Natural killer cell treated with Interleukin-12 subunit alpha and Interleukin-12 subunit beta and Interleukin-15 and Interleukin-18, amount 100 ng/mL, for 72 hours (primary cell): ENCODE measurements at regions not wholly inside any gene's neighbourhood (a gene's known extent, or its start where the extent isn't known, plus 50 kb on each side); places are given as distances from the start of the nearest gene placed in this dataset.
"Not testable (repeated sequence)": the region's sequence is repeated elsewhere in the genome, so short reads cannot be mapped to it uniquely, and the experiment has no call there.

Experiments
- ATAC-seq, 2 donors: fragments of 150-1000 bp; cut with Tn5 transposase in 1 of 2; sonication (Bioruptor Pico), chemical (Tn5 transposase) in 1 of 2; 2 replicates each; pipeline ENCODE4 v1.10.0; 2021
- DNase-seq: peaks from one replicate; pipeline ENCODE4 v3.0.0; 2022; ENCODE audit warnings: low spot score
- H3K27ac Mint-ChIP-seq, 2 donors: 1 replicate in 1 of 2; 2 replicates in 1 of 2; pipeline ENCODE4 v1.8.0; 2022; ENCODE audit warnings: mixed read lengths in 2 of 2, mild to moderate bottlenecking in 1 of 2, moderate library complexity in 1 of 2
- H3K27me3 Mint-ChIP-seq, 2 donors: 1 replicate in 1 of 2; 2 replicates in 1 of 2; pipeline ENCODE4 v1.8.0; 2022; ENCODE audit warnings: mixed read lengths in 2 of 2
- H3K36me3 Mint-ChIP-seq: one replicate; pipeline ENCODE4 v1.8.0; 2022; ENCODE audit warnings: mixed read lengths
- H3K4me1 Mint-ChIP-seq, 2 donors: 1 replicate in 1 of 2; 2 replicates in 1 of 2; pipeline ENCODE4 v1.8.0; 2022; ENCODE audit warnings: low read depth in 2 of 2, mixed read lengths in 2 of 2, mild to moderate bottlenecking in 1 of 2
- H3K4me3 Mint-ChIP-seq: one replicate; pipeline ENCODE4 v1.8.0; 2022; ENCODE audit warnings: mixed read lengths
- H3K9me3 Mint-ChIP-seq: 2 replicates; pipeline ENCODE4 v1.8.0; 2022; ENCODE audit warnings: mixed read lengths

- Mint-ChIP-seq H3K27me3 (no peaks in the 10 kb centered on the region), H3K9me3 (no peaks in the 10 kb centered on the region), H3K36me3 (no peaks in the 10 kb centered on the region), H3K4me1 (no peaks in the 10 kb centered on the region), H3K4me3 (no peak overlapping the region), H3K27ac (no peak overlapping the region)
- ATAC-seq (no peak), DNase-seq (no peak)
Measured at GRCh38 chr2:62406573-62407043, 99.4 kb downstream of the TMEM17 start.

- DNase-seq: no peak
Measured at GRCh38 chr2:62404913-62405312, 101.1 kb downstream of the TMEM17 start.

GRCh38 chr2:62402156-62402555 is 103.8 kb downstream of the TMEM17 start:
- Mint-ChIP-seq H3K27me3 (no peaks in the 10 kb centered on the region), H3K9me3 (no peaks in the 10 kb centered on the region), H3K27ac (no peak overlapping the region), H3K4me3 (no peak overlapping the region), H3K36me3 (no peaks in the 10 kb centered on the region), H3K4me1 (peaks cover 0 to 2% of the 10 kb centered on the region in 2 donors)
- ATAC-seq (no peak), DNase-seq (no peak)

More at GRCh38 chr2:62404913-62405312, 101.1 kb downstream of the TMEM17 start:
- no peaks in the 10 kb centered on the region for H3K36me3 Mint-ChIP-seq
- no peaks in the 10 kb centered on the region for H3K4me1 Mint-ChIP-seq
- ATAC-seq: no peak
- no peak overlapping the region for H3K4me3 Mint-ChIP-seq
- no peaks in the 10 kb centered on the region for H3K27me3 Mint-ChIP-seq
- H3K9me3 Mint-ChIP-seq: no peaks in the 10 kb centered on the region
- no peak overlapping the region for H3K27ac Mint-ChIP-seq

- no peak for ATAC-seq
- no peaks in the 10 kb centered on the region for H3K36me3 Mint-ChIP-seq
- peaks cover 0 to 7% of the 10 kb centered on the region in 2 donors for H3K27me3 Mint-ChIP-seq
- no peak overlapping the region for H3K27ac Mint-ChIP-seq
- no peaks in the 10 kb centered on the region for H3K9me3 Mint-ChIP-seq
- H3K4me3 Mint-ChIP-seq: no peak overlapping the region
- peaks cover 0 to 2% of the 10 kb centered on the region in 2 donors for H3K4me1 Mint-ChIP-seq
- DNase-seq: no peak
Measured at GRCh38 chr2:62398356-62398755, 107.6 kb downstream of the TMEM17 start.

GRCh38 chr2:62396880-62397279 is 109.1 kb downstream of the TMEM17 start:
- Mint-ChIP-seq H3K4me3 (no peak overlapping the region), H3K9me3 (no peaks in the 10 kb centered on the region), H3K36me3 (no peaks in the 10 kb centered on the region), H3K27me3 (peaks cover 0 to 7% of the 10 kb centered on the region in 2 donors), H3K4me1 (peaks cover 0 to 2% of the 10 kb centered on the region in 2 donors), H3K27ac (no peak overlapping the region)
- DNase-seq: no peak
- no peak for ATAC-seq

GRCh38 chr2:62393293-62393692 is 112.7 kb downstream of the TMEM17 start:
- no peaks in the 10 kb centered on the region for H3K9me3 Mint-ChIP-seq
- no peak for DNase-seq
- no peak overlapping the region for H3K4me3 Mint-ChIP-seq
- ATAC-seq: no peak
- no peaks in the 10 kb centered on the region for H3K4me1 Mint-ChIP-seq
- H3K27me3 Mint-ChIP-seq: peaks cover 0 to 7% of the 10 kb centered on the region in 2 donors
- no peak overlapping the region for H3K27ac Mint-ChIP-seq
- no peaks in the 10 kb centered on the region for H3K36me3 Mint-ChIP-seq

- Mint-ChIP-seq H3K9me3 (no peaks in the 10 kb centered on the region), H3K4me1 (no peaks in the 10 kb centered on the region), H3K27ac (no peak overlapping the region), H3K36me3 (no peaks in the 10 kb centered on the region), H3K27me3 (peaks cover 0 to 7% of the 10 kb centered on the region in 2 donors), H3K4me3 (no peak overlapping the region)
- no peak for DNase-seq
- no peak for ATAC-seq
Measured at GRCh38 chr2:62391696-62392095, 114.3 kb downstream of the TMEM17 start.

- ATAC-seq, H3K27me3 Mint-ChIP-seq, H3K4me3 Mint-ChIP-seq, H3K9me3 Mint-ChIP-seq, H3K4me1 Mint-ChIP-seq, H3K36me3 Mint-ChIP-seq, H3K27ac Mint-ChIP-seq, DNase-seq: not testable (repeated sequence)
Measured at GRCh38 chr2:62386378-62386777, 119.6 kb downstream of the TMEM17 start.

- no peak for DNase-seq
- no peaks in the 10 kb centered on the region for H3K36me3 Mint-ChIP-seq
- peaks cover 3% of the 10 kb centered on the region for H3K9me3 Mint-ChIP-seq
- H3K27ac Mint-ChIP-seq: no peak overlapping the region
- peaks cover 0 to 4% of the 10 kb centered on the region in 2 donors for H3K4me1 Mint-ChIP-seq
- ATAC-seq: peak; percentile 24 to 64
- H3K27me3 Mint-ChIP-seq: peaks cover 0 to 3% of the 10 kb centered on the region in 2 donors
- no peak overlapping the region for H3K4me3 Mint-ChIP-seq
Measured at GRCh38 chr2:62383846-62384245, 122.1 kb downstream of the TMEM17 start.

- ATAC-seq: no peak
- peaks cover 3% of the 10 kb centered on the region for H3K9me3 Mint-ChIP-seq
Measured at GRCh38 chr2:62382757-62383156, 123.2 kb downstream of the TMEM17 start.

GRCh38 chr2:62382122-62382521 is 123.9 kb downstream of the TMEM17 start:
- H3K9me3 Mint-ChIP-seq: peaks cover 3% of the 10 kb centered on the region
- no peak overlapping the region for H3K27ac Mint-ChIP-seq
- H3K27me3 Mint-ChIP-seq: peaks cover 0 to 3% of the 10 kb centered on the region in 2 donors
- peaks cover 0 to 4% of the 10 kb centered on the region in 2 donors for H3K4me1 Mint-ChIP-seq
- no peak overlapping the region for H3K4me3 Mint-ChIP-seq
- no peaks in the 10 kb centered on the region for H3K36me3 Mint-ChIP-seq
- ATAC-seq (no peak), DNase-seq (no peak)

More at GRCh38 chr2:62382757-62383156, 123.2 kb downstream of the TMEM17 start:
- H3K27me3 Mint-ChIP-seq: peaks cover 0 to 3% of the 10 kb centered on the region in 2 donors
- H3K36me3 Mint-ChIP-seq: no peaks in the 10 kb centered on the region
- DNase-seq: no peak
- H3K4me1 Mint-ChIP-seq: peaks cover 0 to 4% of the 10 kb centered on the region in 2 donors
- no peak overlapping the region for H3K4me3 Mint-ChIP-seq
- no peak overlapping the region for H3K27ac Mint-ChIP-seq

GRCh38 chr2:62381656-62382055 is 124.3 kb downstream of the TMEM17 start:
- Mint-ChIP-seq H3K27me3 (peaks cover 0 to 3% of the 10 kb centered on the region in 2 donors), H3K9me3 (peaks cover 3% of the 10 kb centered on the region), H3K4me1 (peaks cover 0 to 4% of the 10 kb centered on the region in 2 donors), H3K36me3 (no peaks in the 10 kb centered on the region), H3K4me3 (no peak overlapping the region), H3K27ac (no peak overlapping the region)
- DNase-seq (no peak), ATAC-seq (no peak)

GRCh38 chr2:62379566-62379965 is 126.4 kb downstream of the TMEM17 start:
- DNase-seq (no peak), ATAC-seq (no peak)
- H3K4me3 Mint-ChIP-seq: no peak overlapping the region
- no peaks in the 10 kb centered on the region for H3K27me3 Mint-ChIP-seq
- peaks cover under 1% of the 10 kb centered on the region for H3K9me3 Mint-ChIP-seq
- peaks cover 0 to 4% of the 10 kb centered on the region in 2 donors for H3K4me1 Mint-ChIP-seq
- no peaks in the 10 kb centered on the region for H3K36me3 Mint-ChIP-seq
- no peak overlapping the region for H3K27ac Mint-ChIP-seq

- ATAC-seq (no peak), DNase-seq (no peak)
- Mint-ChIP-seq H3K27me3 (no peaks in the 10 kb centered on the region), H3K4me3 (no peak overlapping the region), H3K4me1 (no peaks in the 10 kb centered on the region), H3K36me3 (peaks cover 8% of the 10 kb centered on the region), H3K9me3 (peaks cover 4% of the 10 kb centered on the region), H3K27ac (no peak overlapping the region)
Measured at GRCh38 chr2:62375113-62375420, 130.9 kb downstream of the TMEM17 start.
